ENCODE measurements at regions not wholly inside any gene's neighbourhood (a gene's known extent, or its start where the extent isn't known, plus 50 kb on each side); places are given as distances from the start of the nearest gene placed in this dataset.

DNA sequence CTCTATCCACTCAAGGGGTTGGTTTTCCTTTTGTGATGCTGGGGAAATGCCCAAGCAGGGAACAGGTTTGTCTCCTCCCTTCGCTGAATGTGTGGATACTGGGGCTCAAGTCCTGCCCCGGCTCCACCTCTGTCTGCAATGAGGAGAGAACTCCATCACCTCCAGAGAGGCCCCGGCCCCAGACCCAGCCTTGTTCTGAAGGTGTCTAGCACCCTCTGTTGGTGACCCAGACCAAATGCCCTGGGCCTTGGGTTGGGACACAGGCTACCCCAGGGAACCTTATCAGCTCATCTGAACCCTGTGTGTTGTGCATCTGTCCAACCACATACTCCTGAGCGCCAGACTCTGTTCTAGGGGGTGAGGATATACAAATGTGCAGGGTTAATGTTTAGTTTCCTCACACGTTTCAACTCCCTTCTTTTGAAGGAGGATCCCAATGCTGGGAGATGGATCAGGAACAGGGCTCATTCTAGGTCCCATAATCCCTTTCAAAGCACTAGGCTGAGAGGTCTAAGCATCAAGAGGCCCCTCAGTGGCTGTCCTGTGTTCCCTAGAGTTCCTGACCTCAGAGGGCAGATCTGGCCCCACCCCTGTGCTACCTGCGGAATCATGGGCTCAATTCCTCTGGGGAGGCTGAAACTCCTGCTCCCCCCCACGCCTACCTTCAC lies 112.5 kb upstream of the SLC7A1 start:
- TF ChIP-seq, protein P1, sequence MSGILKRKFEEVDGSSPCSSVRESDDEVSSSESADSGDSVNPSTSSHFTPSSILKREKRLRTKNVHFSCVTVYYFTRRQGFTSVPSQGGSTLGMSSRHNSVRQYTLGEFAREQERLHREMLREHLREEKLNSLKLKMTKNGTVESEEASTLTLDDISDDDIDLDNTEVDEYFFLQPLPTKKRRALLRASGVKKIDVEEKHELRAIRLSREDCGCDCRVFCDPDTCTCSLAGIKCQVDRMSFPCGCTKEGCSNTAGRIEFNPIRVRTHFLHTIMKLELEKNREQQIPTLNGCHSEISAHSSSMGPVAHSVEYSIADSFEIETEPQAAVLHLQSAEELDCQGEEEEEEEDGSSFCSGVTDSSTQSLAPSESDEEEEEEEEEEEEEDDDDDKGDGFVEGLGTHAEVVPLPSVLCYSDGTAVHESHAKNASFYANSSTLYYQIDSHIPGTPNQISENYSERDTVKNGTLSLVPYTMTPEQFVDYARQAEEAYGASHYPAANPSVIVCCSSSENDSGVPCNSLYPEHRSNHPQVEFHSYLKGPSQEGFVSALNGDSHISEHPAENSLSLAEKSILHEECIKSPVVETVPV (CRISPR knock-in tag; IDR thresholded peaks at IDR 0.05) = no peak
- TF ChIP-seq, protein P2, sequence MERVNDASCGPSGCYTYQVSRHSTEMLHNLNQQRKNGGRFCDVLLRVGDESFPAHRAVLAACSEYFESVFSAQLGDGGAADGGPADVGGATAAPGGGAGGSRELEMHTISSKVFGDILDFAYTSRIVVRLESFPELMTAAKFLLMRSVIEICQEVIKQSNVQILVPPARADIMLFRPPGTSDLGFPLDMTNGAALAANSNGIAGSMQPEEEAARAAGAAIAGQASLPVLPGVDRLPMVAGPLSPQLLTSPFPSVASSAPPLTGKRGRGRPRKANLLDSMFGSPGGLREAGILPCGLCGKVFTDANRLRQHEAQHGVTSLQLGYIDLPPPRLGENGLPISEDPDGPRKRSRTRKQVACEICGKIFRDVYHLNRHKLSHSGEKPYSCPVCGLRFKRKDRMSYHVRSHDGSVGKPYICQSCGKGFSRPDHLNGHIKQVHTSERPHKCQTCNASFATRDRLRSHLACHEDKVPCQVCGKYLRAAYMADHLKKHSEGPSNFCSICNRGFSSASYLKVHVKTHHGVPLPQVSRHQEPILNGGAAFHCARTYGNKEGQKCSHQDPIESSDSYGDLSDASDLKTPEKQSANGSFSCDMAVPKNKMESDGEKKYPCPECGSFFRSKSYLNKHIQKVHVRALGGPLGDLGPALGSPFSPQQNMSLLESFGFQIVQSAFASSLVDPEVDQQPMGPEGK (CRISPR knock-in tag; IDR thresholded peaks at IDR 0.05; ENCODE audit: borderline replicate concordance) = no peak

Data from SK-N-SH treated with all-trans-retinoic acid at 6 μM for 48 hours (cell line).